ENCODE measurements at regions not wholly inside any gene's neighbourhood (a gene's known extent, or its start where the extent isn't known, plus 50 kb on each side); places are given as distances from the start of the nearest gene placed in this dataset.

GRCh38 chr3:177578488-177578887 lies 381.2 kb upstream of the TBL1XR1 start:
- TF ChIP-seq POLR2A (IDR thresholded peaks at IDR 0.05) (no peak), CTCF (IDR thresholded peaks at IDR 0.05) (no peak)
